Kidney epithelial cell (primary cell): ENCODE measurements at regions not wholly inside any gene's neighbourhood (a gene's known extent, or its start where the extent isn't known, plus 50 kb on each side); places are given as distances from the start of the nearest gene placed in this dataset.

Experiments
- DNase-seq: peaks from one replicate; pipeline ENCODE4 v3.0.0-alpha.2; 2010; ENCODE audit warnings: low read depth
- H3K27me3 ChIP-seq: 2 replicates; pipeline ENCODE4 v1.6.0; 2011; ENCODE audit warnings: low read length; ENCODE audit not compliant: control insufficient read depth, insufficient read depth
- H3K36me3 ChIP-seq: 2 replicates; pipeline ENCODE4 v1.5.1; 2011; ENCODE audit warnings: low read length; ENCODE audit not compliant: control insufficient read depth, insufficient read depth
- H3K4me3 ChIP-seq: 2 replicates; pipeline ENCODE4 v1.5.1; 2011; ENCODE audit warnings: low read depth, mild to moderate bottlenecking, control low read depth, low read length
- CTCF ChIP-seq: IDR thresholded peaks from 2 replicates; pipeline ENCODE4 v1.5.1; 2011; ENCODE audit warnings: mild to moderate bottlenecking, moderate library complexity, low read length, control low read depth, inconsistent platforms; ENCODE audit not compliant: insufficient read depth, poor library complexity, severe bottlenecking

GRCh38 chr3:46146548-46146947 lies 61.6 kb downstream of the CCR1 start:
- DNase-seq: no peak
- Histone ChIP-seq H3K36me3 (no peaks in the 10 kb centered on the region), H3K27me3 (no peaks in the 10 kb centered on the region), H3K4me3 (no peak overlapping the region)
- TF ChIP-seq CTCF: no peak

GRCh38 chr3:46146021-46146420 lies 62.1 kb downstream of the CCR1 start:
- no peaks in the 10 kb centered on the region for H3K27me3 ChIP-seq
- no peaks in the 10 kb centered on the region for H3K36me3 ChIP-seq
- TF ChIP-seq CTCF: no peak
- no peak for DNase-seq
- no peak overlapping the region for H3K4me3 ChIP-seq

- Histone ChIP-seq H3K36me3 (no peaks in the 10 kb centered on the region), H3K27me3 (no peaks in the 10 kb centered on the region), H3K4me3 (no peak overlapping the region)
- no peak for DNase-seq
- no peak for TF ChIP-seq CTCF
Measured at GRCh38 chr3:46145147-46145546, 63.0 kb downstream of the CCR1 start.

- H3K4me3 ChIP-seq: no peak overlapping the region
- no peak for TF ChIP-seq CTCF
- H3K27me3 ChIP-seq: no peaks in the 10 kb centered on the region
- DNase-seq: no peak
- H3K36me3 ChIP-seq: no peaks in the 10 kb centered on the region
Measured at GRCh38 chr3:46143951-46144473, 64.1 kb downstream of the CCR1 start.

- DNase-seq: no peak
- TF ChIP-seq CTCF: no peak
- Histone ChIP-seq H3K27me3 (no peaks in the 10 kb centered on the region), H3K4me3 (no peak overlapping the region), H3K36me3 (no peaks in the 10 kb centered on the region)
Measured at GRCh38 chr3:46141813-46142212, 66.3 kb downstream of the CCR1 start.

GRCh38 chr3:46138581-46138980 lies 69.5 kb downstream of the CCR1 start:
- no peak for TF ChIP-seq CTCF
- Histone ChIP-seq H3K36me3 (no peaks in the 10 kb centered on the region), H3K4me3 (no peak overlapping the region), H3K27me3 (no peaks in the 10 kb centered on the region)
- no peak for DNase-seq
